Epithelial cell of prostate (primary cell): ENCODE measurements at regions not wholly inside any gene's neighbourhood (a gene's known extent, or its start where the extent isn't known, plus 50 kb on each side); places are given as distances from the start of the nearest gene placed in this dataset.

Source experiments
- DNase-seq: peaks from one replicate; pipeline ENCODE4 v3.0.0-alpha.2; 2011; ENCODE audit warnings: low read depth, low spot score
- H3K27ac ChIP-seq: fragments of 450-650 bp; 2 replicates; pipeline ENCODE4 v1.5.1; 2017; ENCODE audit warnings: mild to moderate bottlenecking

- no peak overlapping the region for H3K27ac ChIP-seq
- no peak for DNase-seq
These were observed 226.6 kb downstream of the MTX2 start for GRCh38 chr2:176495826-176496225.

- H3K27ac ChIP-seq, result no peak overlapping the region
- no peak for DNase-seq
These were observed 227.5 kb downstream of the MTX2 start for GRCh38 chr2:176496761-176497160.

GRCh38 chr2:176500901-176501300, 231.7 kb downstream of the MTX2 start:
- H3K27ac ChIP-seq, result no peak overlapping the region
- DNase-seq, result no peak

- H3K27ac ChIP-seq, result no peak overlapping the region
- DNase-seq, result no peak
These were observed 232.4 kb downstream of the MTX2 start for GRCh38 chr2:176501617-176502016.

- no peak overlapping the region for H3K27ac ChIP-seq
- DNase-seq, result no peak
These were observed 233.4 kb downstream of the MTX2 start for GRCh38 chr2:176502619-176503018.

- no peak overlapping the region for H3K27ac ChIP-seq
- DNase-seq, result no peak
These were observed 234.5 kb downstream of the MTX2 start for GRCh38 chr2:176503776-176504175.

GRCh38 chr2:176504440-176504839, 235.2 kb downstream of the MTX2 start:
- no peak overlapping the region for H3K27ac ChIP-seq
- DNase-seq, result no peak

- H3K27ac ChIP-seq, result peak overlapping the region; percentile 2
- no peak for DNase-seq
These were observed 238.5 kb downstream of the MTX2 start for GRCh38 chr2:176507786-176508185.

GRCh38 chr2:176508374-176508773, 239.1 kb downstream of the MTX2 start:
- H3K27ac ChIP-seq, result no peak overlapping the region
- DNase-seq, result no peak

- H3K27ac ChIP-seq, result no peak overlapping the region
- DNase-seq, result no peak
These were observed 239.9 kb downstream of the MTX2 start for GRCh38 chr2:176508984-176509740.

GRCh38 chr2:176514276-176514675, 245.0 kb downstream of the MTX2 start:
- H3K27ac ChIP-seq, result peak overlapping the region; percentile 75
- DNase-seq, result no peak

- DNase-seq, result peak; percentile 95
- H3K27ac ChIP-seq, result peak overlapping the region; percentile 75
These were observed 245.7 kb downstream of the MTX2 start for GRCh38 chr2:176514805-176515500.

- H3K27ac ChIP-seq, result peak overlapping the region; percentile 75
- no peak for DNase-seq
These were observed 246.9 kb downstream of the MTX2 start for GRCh38 chr2:176516051-176516602.

- DNase-seq, result no peak
- no peak overlapping the region for H3K27ac ChIP-seq
These were observed 249.6 kb downstream of the MTX2 start for GRCh38 chr2:176518823-176519222.

- DNase-seq, result no peak
- H3K27ac ChIP-seq, result no peak overlapping the region
These were observed 252.8 kb downstream of the MTX2 start for GRCh38 chr2:176521878-176522670.

GRCh38 chr2:176525086-176525485, 255.8 kb downstream of the MTX2 start:
- DNase-seq, result no peak

GRCh38 chr2:176526995-176527901, 258.0 kb downstream of the MTX2 start:
- no peak overlapping the region for H3K27ac ChIP-seq
- no peak for DNase-seq

More at GRCh38 chr2:176525086-176525485, 255.8 kb downstream of the MTX2 start:
- H3K27ac ChIP-seq, result no peak overlapping the region

GRCh38 chr2:176531608-176532007, 262.4 kb downstream of the MTX2 start:
- no peak for DNase-seq
- H3K27ac ChIP-seq, result no peak overlapping the region

- DNase-seq, result no peak
- H3K27ac ChIP-seq, result no peak overlapping the region
These were observed 264.4 kb downstream of the MTX2 start for GRCh38 chr2:176533505-176534193.
